NCI-H82 (cell line): ENCODE measurements at regions not wholly inside any gene's neighbourhood (a gene's known extent, or its start where the extent isn't known, plus 50 kb on each side); places are given as distances from the start of the nearest gene placed in this dataset.

Experiments
- DNase-seq: peaks from one replicate; lab custom pipeline; 2025; lab: John Stamatoyannopoulos, UW

DNA sequence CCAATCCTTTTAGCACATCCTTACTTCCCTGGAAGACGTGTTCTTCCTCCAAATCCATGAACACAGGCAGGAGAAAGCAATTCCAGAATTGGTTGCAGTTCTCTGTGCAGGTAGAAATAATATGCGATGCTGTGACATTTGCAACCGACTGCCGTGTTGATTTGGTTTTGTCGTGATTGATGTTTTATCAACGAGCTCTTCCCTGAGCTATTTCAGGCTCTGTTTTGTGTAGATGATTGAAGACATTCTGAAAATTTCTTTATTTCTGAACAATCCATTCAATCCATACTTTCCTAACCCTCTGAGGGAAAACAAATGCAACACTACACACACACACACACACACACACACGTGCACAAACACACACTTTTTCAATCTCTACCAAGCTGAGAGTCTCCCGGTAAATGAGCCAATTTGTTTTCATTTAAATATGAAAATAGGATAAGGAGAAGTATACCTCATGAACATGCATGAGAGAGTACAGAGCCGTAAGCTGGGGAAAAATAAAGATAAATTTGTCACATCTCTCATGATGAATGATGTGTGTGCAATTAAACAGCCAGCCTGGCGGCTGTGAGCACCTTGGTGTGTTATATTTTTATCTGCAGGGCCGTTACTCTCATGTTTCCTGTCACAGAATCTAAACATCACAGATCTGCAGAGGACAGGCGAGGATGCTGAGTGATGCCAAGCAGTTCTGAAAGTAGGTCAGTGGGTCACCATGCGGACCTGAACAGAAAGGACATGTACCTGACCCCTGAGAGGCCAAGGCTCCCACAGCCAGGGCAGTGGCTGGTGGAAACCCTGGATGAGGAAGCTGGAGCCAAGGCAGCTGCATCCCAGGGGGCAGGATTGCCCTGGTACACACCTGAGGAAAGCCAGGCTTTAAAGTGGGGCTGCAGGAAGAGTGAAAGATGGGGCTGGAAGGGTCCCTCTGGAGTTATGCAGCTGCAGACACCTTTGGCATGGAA lies 64.8 kb downstream of the PDCL3 start:
- DNase-seq = no peak

DNA sequence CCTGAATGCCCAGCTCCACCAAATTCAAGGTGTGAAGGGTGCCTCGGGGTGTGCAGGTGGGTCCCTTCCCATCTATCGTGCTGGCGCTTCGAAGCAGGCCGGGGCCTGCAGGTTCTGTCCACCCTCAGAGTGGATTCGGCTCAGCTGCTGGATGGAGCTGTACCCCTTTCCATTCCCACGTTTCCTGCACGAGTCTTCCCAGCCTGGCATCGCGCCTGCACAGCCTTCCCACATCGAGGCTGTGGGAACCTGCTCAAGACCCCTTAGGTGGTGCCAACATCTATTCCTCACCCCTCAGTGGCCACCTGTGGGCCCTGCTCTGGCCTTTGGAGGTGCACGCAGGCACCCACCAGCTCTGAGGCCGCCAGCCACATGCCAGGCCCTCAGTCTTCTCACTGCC lies 65.7 kb downstream of the PDCL3 start:
- DNase-seq = no peak

DNA sequence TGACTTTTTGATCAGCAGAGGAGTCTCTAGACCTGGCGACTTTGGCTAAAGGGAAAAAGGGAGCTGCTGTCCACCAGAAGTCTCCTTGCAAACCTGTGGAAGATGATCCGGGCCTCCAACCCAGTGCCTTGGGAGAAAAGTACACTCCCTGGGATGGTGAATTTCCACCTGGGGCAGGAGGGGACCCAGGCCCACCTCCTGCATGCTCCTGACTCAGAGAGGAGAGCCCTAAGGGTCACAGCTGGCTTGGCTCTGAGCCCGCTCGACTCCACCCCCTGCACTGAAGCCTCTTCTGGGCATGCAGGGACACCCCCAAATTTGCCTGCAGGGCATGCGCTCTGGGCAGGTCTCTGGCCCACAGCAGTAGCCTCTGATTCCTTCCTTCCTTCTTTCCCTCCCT lies 66.5 kb downstream of the PDCL3 start:
- no peak for DNase-seq

DNA sequence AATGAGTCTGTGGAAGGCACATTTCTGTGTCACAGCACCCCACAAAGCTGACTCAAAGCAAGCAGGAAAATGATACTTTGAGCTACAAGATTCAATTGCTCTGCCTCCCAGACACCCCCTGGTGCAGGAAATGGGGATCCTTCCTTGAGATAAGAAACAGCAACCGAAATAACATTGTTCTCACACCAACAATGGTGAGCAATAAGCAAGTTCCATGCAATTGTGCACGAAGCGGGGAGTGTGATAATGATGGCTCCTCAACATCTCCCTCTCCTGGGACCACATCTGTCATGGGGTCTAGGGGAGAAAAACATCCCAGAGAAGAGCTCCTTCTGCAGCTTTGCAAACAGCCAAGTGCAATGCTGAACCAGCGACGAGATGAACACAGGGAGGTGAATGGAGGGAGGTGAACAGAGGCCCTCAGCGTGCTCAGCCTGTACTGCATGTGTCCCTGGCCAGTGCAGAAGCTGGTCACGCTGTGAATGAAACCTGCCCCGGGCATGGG lies 67.7 kb downstream of the PDCL3 start:
- no peak for DNase-seq

DNA sequence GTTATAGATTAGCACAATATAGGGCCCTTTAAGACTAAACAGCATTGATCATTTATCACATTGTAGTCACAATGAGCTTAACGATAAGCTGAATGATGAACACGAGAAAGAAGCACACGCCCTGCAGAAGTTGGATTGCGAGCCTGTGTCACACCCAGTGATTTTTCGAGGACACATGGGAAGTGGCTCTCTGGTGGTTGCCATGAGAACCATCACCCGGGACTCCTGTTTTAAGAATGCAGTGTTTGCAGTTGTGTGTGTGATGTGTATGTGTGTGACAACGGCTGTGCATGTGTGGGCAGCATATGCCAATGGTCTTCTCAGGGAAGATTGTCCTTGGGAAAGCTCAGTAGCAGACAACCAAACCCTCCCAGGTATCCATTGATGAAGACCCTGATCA lies 69.2 kb downstream of the PDCL3 start:
- no peak for DNase-seq

DNA sequence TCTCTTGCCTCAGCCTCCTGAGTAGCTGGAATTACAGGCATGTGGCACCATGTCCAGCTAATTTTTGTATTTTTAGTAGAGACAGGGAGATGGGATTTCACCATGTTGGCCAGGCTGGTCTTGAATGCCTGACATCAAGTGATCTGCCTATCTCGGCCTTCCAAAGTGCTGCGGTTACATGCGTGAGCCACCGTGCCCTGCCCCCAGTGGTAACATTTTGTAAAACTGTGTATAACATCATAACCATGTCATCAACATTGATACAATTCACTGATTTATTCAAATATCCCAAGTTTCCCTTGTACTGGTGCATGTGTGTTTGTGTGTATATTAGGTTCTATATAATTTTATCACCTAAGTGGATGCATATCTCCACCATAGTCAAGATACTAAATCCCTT lies 70.0 kb downstream of the PDCL3 start:
- DNase-seq = no peak

DNA sequence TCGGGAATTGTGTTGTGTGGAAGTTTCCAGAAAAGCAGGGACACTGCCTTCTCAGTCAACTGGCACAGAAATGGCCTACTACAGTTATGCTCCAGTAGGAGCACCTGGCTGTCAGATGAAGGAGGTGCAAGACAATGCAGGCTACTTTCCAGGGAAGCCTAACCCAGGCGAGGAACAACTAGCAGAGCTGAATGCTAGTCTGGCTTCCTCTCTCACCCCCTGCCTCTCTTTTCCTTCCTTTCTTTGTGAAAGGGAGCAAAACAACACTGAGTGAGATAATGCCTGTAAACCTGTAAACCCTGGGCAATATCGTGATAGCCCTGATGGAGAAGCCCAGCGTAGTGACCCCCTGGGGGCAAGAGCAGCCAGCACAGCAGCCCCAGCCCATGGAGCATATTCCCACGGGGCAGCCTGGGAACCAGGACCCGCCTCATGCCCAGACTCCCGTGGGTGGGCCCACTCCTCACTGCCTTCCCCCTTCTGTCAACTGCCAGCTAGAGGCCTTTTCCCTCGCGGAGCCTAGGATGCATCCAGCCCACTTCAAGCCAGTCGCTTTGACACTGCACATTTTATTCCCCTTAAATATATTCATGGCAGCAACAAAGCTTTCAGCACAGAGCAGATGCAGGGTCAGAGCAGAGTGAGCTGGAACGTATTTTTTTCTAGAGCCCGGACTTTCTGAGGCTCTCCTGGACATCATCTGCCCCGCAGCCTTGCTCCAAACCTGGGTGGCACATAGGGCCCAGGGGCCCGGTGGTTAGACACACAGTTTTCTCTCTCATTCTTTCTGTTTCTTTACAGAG lies 77.0 kb downstream of the PDCL3 start:
- DNase-seq = no peak

DNA sequence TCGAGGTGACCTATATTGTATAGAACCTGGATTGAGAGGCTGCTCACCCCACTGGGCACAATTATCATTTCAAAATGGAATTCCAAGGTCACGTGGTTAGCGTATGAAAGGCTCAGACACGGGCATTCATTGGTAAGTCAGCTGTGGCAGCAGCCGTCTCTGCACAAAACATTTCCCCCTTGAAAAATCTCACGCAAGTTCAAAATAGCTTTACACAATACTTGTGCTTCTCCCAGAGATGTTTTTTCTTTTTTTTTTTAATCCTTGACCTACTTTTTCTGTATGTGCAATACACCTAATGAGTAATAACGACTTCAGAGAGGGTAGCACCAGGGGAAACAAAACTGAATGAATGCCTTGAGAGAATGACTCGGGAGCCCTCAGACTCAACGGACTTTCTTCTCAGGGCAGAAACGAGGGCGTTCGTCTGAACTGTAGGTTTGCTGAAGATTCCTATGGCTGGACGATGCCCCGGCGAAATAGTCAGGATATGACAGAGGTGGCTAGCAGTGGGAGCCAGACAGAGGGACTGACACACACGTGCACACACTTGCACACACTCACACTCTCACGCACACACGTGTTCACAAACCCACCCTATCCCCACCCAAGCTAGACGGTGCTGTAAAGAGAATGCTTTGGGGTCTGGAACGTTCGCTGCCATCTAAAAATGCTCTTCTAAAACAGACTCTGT lies 77.8 kb downstream of the PDCL3 start:
- DNase-seq = no peak

DNA sequence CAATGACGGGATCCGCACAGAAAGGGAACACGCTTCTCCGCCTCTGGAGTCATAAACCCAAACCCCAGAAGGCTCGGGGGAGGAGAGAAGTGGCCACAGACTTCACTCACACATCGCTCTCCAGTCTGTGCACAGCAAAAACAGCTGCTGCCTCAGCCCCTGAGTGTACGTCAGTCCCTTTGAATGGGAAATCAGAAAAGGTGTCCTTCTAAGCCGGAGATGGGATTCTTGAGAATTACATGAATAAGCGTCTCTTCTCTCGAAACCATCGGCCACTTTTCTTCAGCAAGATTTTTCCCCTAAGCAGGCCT lies 78.3 kb downstream of the PDCL3 start:
- DNase-seq = no peak

DNA sequence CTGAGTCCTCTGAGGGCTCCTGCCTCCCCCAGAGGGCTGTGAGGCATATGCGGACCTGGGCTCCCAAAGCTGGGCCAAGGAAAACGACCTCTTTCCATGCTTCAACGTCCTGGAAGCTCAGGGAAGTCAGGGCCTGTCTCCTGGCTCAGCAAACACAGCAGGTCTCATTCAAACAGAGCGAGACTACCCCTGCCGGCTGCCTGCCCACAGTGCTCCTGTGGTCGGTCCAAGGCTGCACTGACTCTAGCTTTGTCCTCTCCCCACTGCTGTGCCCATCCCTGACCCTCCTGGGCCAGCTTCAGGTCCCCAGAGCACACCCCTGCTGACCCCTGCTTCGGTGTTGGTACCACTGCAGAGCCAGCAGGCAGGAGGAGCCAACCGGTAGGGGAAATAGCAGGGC lies 79.6 kb downstream of the PDCL3 start:
- DNase-seq = no peak

DNA sequence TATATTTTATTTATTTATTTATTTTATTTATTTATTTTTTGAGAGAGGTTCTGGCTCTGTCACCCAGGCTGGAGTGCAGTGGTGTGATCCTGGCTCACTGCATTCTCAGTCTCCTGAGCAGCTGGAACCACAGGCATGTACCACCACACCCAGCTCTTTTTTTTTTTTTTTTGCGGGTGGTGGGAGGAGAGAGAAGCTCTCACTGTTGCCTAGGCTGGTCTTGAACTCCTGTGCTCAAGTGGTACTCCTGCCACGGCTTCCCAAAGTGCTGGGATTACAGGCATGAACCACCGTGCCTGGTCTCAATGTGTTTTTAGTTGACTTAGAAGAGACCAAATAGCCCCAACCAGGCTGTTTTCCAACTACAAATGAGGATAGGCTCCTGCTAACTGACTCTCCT lies 80.7 kb downstream of the PDCL3 start:
- no peak for DNase-seq

DNA sequence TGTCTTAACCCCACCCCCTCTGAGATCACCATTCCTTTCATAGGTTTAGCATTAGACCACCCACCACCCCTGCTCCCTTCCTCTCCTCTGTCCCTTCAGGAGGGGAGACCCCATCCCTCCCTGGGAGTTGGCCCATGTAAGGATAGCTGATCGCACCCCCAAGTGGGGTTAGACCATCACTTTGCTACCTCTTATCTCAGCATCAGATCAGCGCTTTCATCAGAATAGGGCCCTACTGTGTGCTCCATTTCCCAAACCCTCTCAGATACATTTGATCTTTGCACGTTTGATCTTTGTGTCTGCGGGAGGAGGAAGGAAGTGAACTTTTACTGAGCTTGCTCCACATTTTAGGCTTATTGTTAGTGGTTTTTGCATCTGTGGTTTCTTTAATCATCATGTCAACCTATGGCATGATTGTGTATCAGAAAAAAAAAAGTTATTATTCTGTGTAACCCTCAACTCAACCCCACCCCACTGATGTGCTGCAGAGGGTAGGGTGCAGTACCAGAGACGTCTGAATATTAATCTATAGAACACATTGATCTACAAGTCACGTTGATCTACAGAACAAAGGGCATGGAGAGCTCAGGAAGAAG lies 81.2 kb downstream of the PDCL3 start:
- no peak for DNase-seq

DNA sequence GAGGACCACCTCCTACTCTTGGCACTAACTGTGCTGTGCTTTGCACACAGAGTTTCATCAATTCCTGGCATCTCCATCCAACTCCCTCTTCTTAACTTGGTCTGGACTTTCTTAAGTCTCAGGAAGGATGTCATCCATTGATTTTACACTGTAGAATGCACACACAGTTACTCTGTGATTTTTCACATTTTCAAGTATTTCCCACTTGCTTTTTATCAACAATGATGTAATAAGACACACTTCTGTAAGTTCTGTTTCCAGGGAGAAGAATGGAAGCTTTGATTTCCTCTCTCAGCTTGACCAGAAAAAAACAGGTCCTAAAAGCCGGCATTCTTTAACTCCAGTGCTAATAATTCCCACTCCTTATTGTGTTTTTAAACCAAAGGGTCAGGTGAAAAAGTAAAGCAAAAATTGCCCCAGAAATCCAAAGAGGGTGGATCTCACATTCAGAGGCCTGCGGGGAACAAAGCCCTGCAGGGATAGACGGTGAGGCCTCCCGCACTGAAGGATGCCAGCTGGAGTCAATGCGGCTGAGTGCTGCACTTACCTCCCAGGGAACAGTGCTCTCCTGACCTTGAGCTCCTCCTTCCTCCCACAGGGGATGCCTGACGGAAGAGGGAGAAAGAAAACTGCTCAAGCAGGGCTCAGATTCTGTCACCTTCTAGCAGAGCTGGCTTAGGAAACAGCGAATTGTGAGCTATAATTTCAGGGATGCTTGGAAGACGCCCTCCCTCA lies 83.1 kb downstream of the PDCL3 start:
- DNase-seq = no peak

DNA sequence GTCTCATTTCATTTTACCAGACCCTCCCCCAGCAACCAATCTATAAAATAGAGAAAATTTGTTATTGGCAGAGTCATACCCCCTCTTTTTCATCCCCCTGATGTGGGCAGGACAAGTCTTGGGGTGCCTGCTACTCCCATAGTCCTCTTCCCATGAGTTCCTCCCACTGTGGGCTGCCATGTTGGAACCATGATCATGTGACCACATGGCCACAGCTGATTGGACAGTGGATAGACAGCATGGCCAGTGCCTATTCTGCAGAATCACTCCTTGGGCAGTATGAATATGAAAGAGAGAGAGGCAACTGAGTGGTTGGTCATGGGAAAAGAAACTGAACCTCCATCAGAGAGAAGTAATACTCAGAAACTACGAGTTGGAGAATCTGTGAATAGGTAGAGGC lies 84.9 kb downstream of the PDCL3 start:
- DNase-seq = no peak

DNA sequence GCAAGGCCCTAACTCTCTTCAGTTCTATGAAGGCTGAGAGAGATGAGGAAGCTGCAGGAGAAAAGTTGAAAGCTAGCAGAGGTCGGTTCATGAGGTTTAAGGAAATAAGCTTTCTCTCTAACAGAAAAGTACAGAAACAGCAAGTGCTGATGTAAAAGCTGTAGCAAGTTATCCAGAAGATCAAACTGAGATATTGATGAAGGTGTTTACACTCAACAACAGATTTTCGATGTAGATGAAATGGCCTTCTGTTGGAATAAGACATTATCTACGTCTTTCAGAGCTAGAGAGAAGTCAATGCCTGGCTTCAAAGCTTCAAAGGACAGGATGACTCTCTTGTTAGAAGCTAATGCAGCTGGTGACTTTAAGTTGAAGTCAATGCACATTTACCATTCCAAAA lies 87.4 kb downstream of the PDCL3 start:
- no peak for DNase-seq

DNA sequence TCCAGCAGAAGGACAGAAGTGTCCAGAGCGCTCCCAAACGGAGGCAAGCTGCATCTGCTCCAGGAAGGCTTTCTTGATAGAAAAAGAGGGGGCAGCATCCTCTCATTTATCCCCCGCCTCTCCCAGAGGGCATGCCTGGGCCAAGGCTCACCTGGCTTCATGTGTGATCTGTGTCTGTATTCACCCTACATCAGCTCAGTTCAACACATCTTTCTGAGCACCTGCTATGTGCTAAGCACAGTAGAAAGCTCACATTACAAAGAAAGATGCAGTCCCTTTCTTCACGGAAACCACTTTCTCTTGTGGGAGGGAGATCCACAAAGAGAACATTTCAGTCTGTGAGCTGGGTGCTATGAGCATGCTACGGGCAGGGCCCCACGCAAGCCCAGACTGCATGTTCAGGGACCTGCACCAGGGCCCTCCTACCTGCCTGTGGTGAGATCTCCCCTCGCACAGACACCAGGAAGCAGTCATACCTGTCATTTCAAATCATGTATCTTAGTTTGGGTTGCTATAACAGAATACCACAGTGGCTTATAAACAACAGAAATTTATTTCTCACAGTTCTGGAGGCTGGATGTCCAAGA lies 90.7 kb downstream of the PDCL3 start:
- DNase-seq = no peak

DNA sequence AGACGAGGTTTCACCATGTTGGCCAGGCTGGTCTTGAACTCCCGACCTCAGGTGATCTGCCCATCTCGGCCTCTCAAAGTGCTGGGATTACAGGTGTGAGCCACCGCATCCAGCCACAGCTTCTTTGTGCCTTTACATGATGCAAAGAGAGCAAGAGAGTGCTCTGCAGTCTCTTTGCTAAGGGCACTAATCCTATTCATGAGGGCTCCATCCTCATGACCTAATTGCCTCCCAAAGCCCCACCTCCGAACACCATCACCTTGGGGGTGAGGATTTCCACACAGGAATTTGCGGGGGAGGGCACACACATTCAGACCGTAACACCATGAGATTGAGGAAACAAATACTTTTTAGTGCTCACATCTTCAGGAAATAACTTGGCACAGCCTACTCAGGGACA lies 91.8 kb downstream of the PDCL3 start:
- no peak for DNase-seq

DNA sequence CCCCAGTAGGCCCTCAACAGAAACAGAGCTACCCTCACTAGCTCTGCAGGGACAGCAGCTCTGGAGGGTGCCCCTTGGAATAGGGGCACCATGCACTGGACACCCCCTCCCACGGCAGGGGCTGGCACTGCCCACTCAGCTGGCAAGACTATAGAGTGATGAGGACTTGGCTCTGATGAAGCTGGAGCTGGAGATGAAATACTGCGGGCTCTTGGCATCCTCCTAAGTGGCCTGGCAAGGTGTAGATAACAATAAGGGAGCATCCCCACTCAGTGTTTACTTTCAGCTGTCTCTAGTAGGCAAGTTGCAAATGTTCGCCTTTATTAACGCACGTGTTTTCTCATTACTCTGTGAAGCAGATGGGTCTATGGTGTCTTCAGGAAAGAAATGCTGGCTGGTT lies 92.7 kb downstream of the PDCL3 start:
- DNase-seq = no peak

DNA sequence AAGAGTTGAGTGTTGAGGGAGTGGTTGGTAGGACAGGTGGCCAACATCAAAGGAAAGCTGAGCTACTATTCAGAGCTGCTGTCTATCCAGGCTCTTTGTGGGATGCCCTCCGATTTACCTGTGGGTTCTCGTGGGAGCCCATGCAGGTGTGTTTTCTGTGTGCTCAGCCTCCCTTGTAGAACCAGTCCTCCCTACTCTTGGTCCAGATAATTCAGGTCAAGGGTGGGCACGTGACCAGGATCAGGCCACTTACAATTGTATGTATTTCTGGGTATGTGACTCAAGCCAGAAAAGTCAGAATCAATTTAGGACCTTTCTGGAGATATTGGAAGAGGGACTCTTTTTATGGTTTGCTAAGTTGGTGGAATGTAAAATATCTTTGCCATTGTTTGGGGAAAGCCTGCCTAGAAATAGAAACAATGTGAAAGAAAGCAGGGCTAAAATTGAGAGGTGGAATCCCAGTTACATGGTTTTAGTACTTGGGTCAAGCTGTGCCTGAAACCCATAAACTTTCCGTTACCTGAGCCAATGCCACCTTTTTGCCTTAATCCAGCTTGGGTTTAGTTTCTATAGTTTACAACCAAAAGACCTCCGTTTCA lies 93.2 kb downstream of the PDCL3 start:
- DNase-seq = no peak

DNA sequence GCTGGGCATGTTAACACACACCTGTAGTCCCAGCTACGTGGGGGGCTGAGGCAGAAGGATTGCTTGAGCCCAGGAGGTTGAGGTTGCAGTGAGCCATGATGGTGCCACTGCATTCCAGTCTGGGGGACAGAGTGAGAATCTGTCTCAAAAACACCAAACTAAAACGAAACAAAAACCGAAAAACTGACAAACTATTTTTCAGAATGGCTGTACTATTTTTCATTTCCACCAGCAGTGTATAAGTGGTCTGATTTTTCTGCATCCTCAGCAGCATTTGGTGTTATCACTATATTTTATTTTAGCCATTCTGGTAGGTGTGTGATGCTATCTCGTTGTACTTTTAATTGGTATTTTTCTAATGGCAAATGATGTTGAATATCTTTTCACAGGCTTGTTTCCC lies 95.2 kb downstream of the PDCL3 start:
- no peak for DNase-seq
